HG02852 (cell line): ENCODE measurements at regions not wholly inside any gene's neighbourhood (a gene's known extent, or its start where the extent isn't known, plus 50 kb on each side); places are given as distances from the start of the nearest gene placed in this dataset.
A peak's percentile ranks its signal among the peaks of the same experiment; 100 is the strongest.

ENCODE experiments used
- ATAC-seq: cut with Tn5 transposase; IDR thresholded peaks from one replicate; pipeline ENCODE4 v1.9.1; 2021; ENCODE audit warnings: mild to moderate bottlenecking, moderate library complexity; ENCODE audit not compliant: unreplicated experiment

GRCh38 chr12:92615086-92615485 lies 87.7 kb upstream of the PLEKHG7 start:
- no peak for ATAC-seq

GRCh38 chr12:92614502-92614901 lies 88.3 kb upstream of the PLEKHG7 start:
- no peak for ATAC-seq

GRCh38 chr12:92614001-92614400 lies 88.8 kb upstream of the PLEKHG7 start:
- ATAC-seq = no peak

- ATAC-seq = no peak
Observed at GRCh38 chr12:92612611-92613010, 90.2 kb upstream of the PLEKHG7 start.

GRCh38 chr12:92608151-92609091 lies 94.4 kb upstream of the PLEKHG7 start:
- ATAC-seq = no peak

- no peak for ATAC-seq
Observed at GRCh38 chr12:92606956-92607355, 95.8 kb upstream of the PLEKHG7 start.

GRCh38 chr12:92605621-92606170 lies 97.1 kb upstream of the PLEKHG7 start:
- no peak for ATAC-seq

GRCh38 chr12:92604786-92605185 lies 98.0 kb upstream of the PLEKHG7 start:
- no peak for ATAC-seq

GRCh38 chr12:92603741-92604432 lies 98.9 kb upstream of the PLEKHG7 start:
- no peak for ATAC-seq

GRCh38 chr12:92602930-92603623 lies 99.7 kb upstream of the PLEKHG7 start:
- no peak for ATAC-seq

GRCh38 chr12:92602476-92602875 lies 100.3 kb upstream of the PLEKHG7 start:
- ATAC-seq = no peak

GRCh38 chr12:92601680-92602079 lies 101.1 kb upstream of the PLEKHG7 start:
- no peak for ATAC-seq

- ATAC-seq = no peak
Observed at GRCh38 chr12:92601176-92601575, 101.6 kb upstream of the PLEKHG7 start.

GRCh38 chr12:92600052-92600451 lies 102.7 kb upstream of the PLEKHG7 start:
- ATAC-seq = no peak

- no peak for ATAC-seq
Observed at GRCh38 chr12:92597997-92598396, 104.8 kb upstream of the PLEKHG7 start.

- no peak for ATAC-seq
Observed at GRCh38 chr12:92597118-92597517, 105.7 kb upstream of the PLEKHG7 start.

GRCh38 chr12:92596383-92596782 lies 106.4 kb upstream of the PLEKHG7 start:
- no peak for ATAC-seq

GRCh38 chr12:92595663-92596062 lies 107.1 kb upstream of the PLEKHG7 start:
- ATAC-seq = no peak

GRCh38 chr12:92593734-92594402 lies 108.9 kb upstream of the PLEKHG7 start:
- peak; percentile 100 for ATAC-seq

- ATAC-seq = no peak
Observed at GRCh38 chr12:92585115-92585727, 117.6 kb upstream of the PLEKHG7 start.
